Inferior parietal cortex (tissue), 1 donor: ENCODE measurements at regions not wholly inside any gene's neighbourhood (a gene's known extent, or its start where the extent isn't known, plus 50 kb on each side); places are given as distances from the start of the nearest gene placed in this dataset.
A peak's percentile ranks its signal among the peaks of the same experiment; 100 is the strongest.
"Not testable (repeated sequence)": the region's sequence is repeated elsewhere in the genome, so short reads cannot be mapped to it uniquely, and the experiment has no call there.

ENCODE experiments used
- DNase-seq: peaks from one replicate; pipeline ENCODE4 v3.0.0-alpha.2; 2016; ENCODE audit errors: extremely low spot score

DNA sequence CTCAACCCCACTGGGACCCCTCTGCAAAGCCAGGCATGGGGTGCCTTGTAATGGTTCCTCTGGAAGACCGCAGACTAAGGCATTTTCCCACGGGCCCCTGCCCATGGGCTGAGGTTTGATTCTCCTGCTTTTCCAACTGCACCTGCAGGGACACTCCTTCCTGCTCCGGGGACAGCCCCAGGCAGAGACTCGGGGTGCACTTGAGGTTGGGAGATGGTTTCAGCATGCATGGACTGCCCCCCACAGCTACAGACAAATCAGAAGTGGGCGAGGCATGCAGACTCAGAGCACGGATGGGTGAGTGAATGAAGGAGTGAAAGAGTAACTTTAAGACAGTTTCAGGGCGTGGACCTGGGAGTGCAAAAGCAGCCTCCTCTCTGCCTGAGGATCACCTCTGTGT lies 87.9 kb upstream of the RPL38 start:
- no peak for DNase-seq

DNA sequence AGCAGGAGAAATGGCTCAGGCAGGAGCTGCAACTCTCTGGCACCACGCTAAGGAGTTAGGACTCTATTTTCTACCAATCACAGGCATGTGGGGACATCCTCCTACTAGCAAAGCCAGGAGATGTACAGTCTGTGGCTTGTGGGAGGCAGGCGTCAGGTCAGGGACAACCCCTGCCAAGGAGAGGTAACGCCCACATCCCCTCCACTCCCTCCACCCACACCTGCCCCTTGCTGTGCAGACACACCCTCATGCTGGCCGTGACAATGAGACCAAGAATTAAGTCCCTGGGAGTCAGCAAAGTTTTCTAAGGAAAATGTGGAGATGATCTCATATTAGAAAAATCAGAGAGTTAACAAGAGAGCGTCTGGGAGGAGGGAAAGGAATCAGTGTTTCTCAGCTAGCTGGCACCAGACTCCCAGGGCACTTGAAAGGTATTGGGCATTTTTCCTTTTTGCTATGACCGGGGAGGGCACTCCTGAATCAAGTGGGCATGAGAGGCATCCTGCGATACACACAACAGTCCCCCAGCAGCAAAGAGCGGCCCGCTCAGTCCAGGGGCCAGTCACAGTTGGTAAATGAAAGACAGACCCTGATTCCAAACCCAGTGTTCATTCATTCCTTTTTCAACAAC lies 87.3 kb upstream of the RPL38 start:
- no peak for DNase-seq

GRCh38 chr17:74117087-74117698 lies 86.3 kb upstream of the RPL38 start:
- DNase-seq: no peak

DNA sequence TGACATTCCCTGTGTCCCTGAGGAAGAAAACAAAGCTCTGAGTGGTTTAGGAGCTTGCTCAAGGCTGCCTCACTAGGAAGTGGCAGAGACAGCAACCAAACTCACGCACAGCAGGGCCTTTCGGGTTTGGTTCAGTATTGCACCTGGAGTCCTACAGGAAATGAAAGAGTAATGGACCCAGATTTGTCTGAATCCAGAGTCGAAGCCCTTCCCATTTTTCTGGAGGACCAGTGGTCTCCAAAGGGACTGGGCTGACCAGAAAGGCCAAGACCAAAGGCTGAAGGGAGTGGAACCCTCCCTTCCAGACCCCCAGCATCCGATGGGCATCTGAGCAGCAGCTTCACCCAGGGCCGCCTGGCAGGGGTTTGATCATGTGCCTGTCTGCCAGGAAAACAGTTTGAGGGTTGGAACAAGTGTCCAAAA lies 85.5 kb upstream of the RPL38 start:
- no peak for DNase-seq

DNA sequence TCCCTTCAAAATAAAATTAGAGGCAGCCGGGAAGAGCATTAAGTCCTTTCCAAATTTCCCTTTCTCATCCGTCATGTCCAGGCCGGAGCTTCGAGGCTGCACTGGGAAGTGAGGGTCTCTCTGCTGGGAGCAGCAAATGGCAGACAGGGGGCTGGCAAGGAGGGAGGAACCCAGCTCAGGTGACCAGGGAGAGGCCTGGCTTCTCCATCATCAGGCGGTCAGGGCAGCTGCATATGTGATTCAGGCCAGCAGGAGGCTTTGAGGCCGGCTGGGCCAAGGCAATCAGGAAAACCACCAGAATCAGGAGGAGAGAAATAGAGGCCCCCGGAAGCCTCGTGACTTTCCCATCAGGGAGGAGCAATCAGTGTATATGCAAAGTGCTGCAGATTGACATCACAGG lies 85.0 kb upstream of the RPL38 start:
- DNase-seq: no peak

- DNase-seq: no peak
Observed at GRCh38 chr17:74119049-74119580, 84.4 kb upstream of the RPL38 start.

DNA sequence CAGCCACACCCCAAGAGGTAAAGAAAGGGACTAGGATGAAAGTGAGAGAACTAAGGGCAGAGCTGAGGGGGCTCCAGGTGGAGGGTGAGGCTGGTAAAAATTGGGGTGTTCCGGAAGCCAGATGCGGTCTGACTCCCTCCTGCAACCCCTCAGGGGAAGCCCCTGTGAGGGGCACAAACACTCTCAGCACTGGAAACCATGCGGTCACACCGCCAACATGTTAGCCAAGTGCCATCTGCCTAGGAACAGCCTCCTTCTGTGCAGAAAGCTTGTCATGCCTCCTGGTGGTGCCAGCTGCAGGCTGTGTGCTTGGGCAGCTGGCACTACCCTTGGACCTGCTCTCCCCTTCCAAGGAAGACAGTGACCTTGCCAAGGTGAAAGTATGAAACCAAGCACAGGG lies 83.5 kb upstream of the RPL38 start:
- DNase-seq: no peak

DNA sequence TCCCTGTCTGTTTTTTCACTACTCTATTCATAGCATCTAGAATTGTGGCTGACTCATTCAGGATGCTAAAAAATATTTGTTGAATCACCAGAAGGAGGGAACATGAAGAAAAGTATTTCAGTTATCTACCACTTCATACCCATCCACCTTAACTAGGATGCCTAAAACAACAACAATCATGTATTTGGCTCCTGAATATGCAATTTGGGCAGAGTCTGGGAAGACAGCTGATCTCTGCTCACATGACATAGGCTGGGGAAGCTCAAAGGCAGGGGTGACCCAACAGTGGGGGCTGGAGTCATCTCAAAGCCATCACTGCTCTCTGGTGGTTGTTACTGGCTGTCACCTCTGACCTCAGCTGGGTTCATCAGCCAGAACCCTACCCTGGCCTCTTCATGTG lies 80.1 kb upstream of the RPL38 start:
- DNase-seq: peak; percentile 61

DNA sequence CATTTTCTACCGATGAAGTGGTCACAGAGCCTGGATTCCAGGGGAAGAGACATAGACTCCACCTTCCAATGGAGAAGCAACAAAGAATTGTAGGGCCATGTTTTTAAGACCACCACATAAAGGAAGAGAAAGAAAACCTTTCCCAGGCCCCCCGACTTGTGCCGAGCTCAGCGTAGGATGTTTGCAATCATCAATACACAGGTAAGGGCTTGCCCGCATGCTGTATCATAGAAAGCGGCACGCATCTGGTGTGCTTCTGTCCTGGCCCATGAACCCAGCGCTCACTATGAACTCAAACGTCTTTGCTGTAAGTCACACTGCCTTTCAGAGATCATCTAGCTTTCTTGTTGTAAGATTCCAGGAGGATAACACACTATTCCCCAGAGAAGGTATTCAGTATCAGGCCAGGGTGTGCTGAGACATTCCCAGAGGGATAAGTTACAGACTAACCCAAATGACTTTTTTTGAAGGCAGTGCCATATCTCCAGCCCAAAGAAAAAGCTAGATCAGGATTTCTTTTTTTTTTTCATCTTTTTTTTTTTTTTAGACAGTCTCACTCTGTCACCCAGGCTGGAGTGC lies 79.5 kb upstream of the RPL38 start:
- DNase-seq: no peak

- no peak for DNase-seq
Observed at GRCh38 chr17:74125156-74125555, 78.3 kb upstream of the RPL38 start.

DNA sequence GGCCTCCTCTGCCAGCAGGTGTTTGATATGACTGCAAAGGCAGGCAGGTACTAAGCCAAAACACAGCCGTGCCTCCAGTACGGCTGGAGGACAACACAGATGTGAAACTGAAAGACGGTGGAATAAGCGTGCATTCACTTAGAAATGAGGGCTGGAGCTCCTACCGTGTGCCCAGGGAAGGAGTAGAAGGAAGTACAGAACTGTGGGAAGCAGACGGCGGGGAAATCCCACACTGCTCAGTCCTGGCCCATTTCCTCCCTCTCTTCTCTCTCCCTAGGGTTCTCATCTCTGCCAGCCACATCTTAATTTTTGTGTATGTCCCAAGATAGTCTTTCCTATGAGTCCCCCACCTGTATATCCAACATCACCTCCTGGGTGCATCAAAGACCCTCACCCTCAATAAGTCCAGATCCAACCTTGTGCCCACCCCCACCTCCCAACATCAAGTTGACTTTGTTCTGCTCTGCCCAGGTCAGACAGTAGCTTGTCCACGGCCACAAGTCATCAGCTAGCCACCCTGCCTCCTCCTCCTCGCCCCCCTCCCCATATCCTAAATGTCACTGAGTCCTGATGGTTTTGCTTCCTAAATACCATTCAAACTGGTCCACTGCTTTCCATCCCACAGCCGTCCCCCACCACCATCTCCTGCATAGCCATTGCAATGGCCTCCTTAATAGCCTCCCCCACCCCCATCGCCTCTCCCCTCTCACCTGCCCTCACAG lies 77.1 kb upstream of the RPL38 start:
- no peak for DNase-seq

GRCh38 chr17:74126959-74127358 lies 76.5 kb upstream of the RPL38 start:
- DNase-seq: no peak

GRCh38 chr17:74128456-74129211 lies 74.8 kb upstream of the RPL38 start:
- no peak for DNase-seq

DNA sequence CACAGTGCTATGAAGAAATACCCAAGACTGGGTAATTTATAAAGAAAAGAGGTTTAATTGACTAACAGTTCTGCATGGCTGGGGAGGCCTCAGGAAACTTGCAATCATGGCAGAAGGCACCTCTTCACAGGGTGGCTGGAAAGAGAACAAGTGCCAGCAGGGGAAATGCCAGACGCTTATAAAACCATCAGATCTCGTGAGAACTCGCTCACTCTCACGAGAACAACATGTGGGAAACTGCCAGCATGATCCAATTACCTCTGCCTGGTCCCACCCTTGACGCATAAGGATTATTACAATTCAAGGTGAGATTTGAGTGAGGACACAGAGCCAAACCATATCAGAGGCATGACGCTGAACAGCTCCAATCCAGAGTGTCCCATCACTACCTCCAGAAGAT lies 73.7 kb upstream of the RPL38 start:
- DNase-seq: not testable (repeated sequence)

DNA sequence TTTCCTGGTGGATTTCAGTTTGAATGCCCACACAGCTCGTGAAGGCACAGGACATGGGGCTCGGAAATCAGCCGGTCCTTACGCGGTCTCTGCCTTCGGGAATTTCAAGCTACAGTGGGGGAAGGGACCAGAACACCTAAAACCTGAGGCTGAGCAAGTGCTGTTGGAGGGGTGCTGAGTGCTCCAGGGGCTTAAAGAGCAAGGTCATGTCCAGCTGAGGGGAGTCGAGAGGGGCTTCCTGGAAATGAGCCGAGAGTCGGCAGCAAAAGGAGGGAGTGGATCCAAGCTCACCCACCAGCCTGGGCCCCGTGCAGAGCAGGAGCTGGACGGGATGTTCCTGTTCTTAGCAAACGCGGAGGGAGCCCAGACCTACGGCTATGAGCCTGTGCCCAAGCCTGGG lies 73.2 kb upstream of the RPL38 start:
- no peak for DNase-seq

- no peak for DNase-seq
Observed at GRCh38 chr17:74130841-74131240, 72.6 kb upstream of the RPL38 start.

GRCh38 chr17:74132354-74132753 lies 71.1 kb upstream of the RPL38 start:
- no peak for DNase-seq

DNA sequence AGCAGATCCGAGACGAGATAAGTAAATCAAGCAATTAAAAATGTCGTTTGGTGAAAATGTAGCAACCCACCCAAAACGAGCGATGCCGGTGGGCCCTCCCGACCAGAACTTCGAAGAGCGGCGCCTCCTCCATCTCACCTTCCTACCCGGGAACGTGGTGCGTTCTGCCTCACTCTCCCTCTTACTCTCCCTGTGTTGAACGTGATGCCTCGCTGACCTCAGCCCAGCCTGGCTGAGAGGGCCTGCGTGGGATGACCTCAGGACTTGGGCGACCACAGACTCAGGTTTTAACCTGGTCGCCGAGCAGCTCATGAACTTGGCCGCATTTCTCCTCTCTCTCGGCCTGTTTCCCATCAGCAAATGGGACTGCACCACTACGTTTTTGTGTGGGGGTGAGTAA lies 69.7 kb upstream of the RPL38 start:
- DNase-seq: no peak

DNA sequence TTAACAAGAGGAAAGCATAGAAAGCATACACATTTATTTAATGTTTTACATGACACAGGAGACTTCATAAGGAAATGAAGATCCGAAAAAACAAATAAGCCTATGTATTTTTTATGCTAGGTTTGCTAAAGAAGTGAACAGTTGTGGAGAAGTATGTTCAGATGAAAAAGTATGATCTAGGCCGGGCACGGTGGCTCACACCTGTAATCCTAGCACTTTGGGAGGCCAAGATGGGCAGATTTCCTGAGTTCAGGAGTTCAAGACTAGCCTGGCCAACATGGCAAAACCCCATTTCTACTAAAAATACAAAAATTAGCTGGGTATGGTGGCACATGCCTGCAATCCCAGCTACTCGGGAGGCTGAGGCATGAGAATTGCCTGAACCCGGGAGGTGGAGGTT lies 69.2 kb upstream of the RPL38 start:
- DNase-seq: not testable (repeated sequence)

GRCh38 chr17:74134991-74135390 lies 68.5 kb upstream of the RPL38 start:
- no peak for DNase-seq

- DNase-seq: no peak
Observed at GRCh38 chr17:74135391-74136167, 67.9 kb upstream of the RPL38 start.
